H1 (cell line): ENCODE measurements at regions not wholly inside any gene's neighbourhood (a gene's known extent, or its start where the extent isn't known, plus 50 kb on each side); places are given as distances from the start of the nearest gene placed in this dataset.

ENCODE experiments used
- CTCF ChIA-PET: fragments of 300-600 bp; sonication (Branson Sonifier 250); formaldehyde crosslinking; loops from one replicate; lab custom pipeline; 2021; ENCODE audit not compliant: partially characterized antibody; lab: Charles Lee
- POLR2A ChIA-PET: fragments of 300-600 bp; sonication (Branson Sonifier 250); formaldehyde crosslinking; loops from one replicate; lab custom pipeline; 2021; ENCODE audit warnings: inconsistent platforms; ENCODE audit not compliant: partially characterized antibody; lab: Charles Lee
- DNase-seq, 2 experiments: peaks; one replicate each; pipeline versions ENCODE4 v3.0.0 to v3.0.0-alpha.2; 2010 to 2022; ENCODE audit warnings: low spot score in 2 of 2, low read depth in 1 of 2, mixed read lengths in 1 of 2
- FAIRE-seq: peaks from 2 replicates; lab custom pipeline; 2011; peaks lifted over from hg19 to GRCh38; lab: Jason Lieb, UNC
- H2AFZ ChIP-seq: 2 replicates; pipeline ENCODE4 v1.8.1; 2012; ENCODE audit warnings: low read length, inconsistent platforms
- H2AK5ac ChIP-seq: 2 replicates; pipeline ENCODE4 v1.6.1; 2013; ENCODE audit warnings: low read depth, low read length
- H2BK120ac ChIP-seq: replicated peaks from 2 replicates; pipeline ENCODE3; 2013; ENCODE audit warnings: low read depth, low read length, inconsistent platforms
- H2BK12ac ChIP-seq: 2 replicates; pipeline ENCODE4 v1.6.1; 2013; ENCODE audit warnings: low read depth, low read length
- H2BK15ac ChIP-seq: 2 replicates; pipeline ENCODE4 v1.6.1; 2013; ENCODE audit warnings: low read length
- H2BK20ac ChIP-seq: 2 replicates; pipeline ENCODE4 v1.6.1; 2013; ENCODE audit warnings: low read length
- H2BK5ac ChIP-seq: 2 replicates; pipeline ENCODE4 v1.6.1; 2013; ENCODE audit warnings: low read depth, low read length
- H3K14ac ChIP-seq: 2 replicates; pipeline ENCODE4 v1.6.1; 2013; ENCODE audit warnings: inconsistent platforms; ENCODE audit not compliant: insufficient read length
- H3K18ac ChIP-seq: 2 replicates; pipeline ENCODE4 v1.6.1; 2013; ENCODE audit warnings: low read length; ENCODE audit errors: extremely low read depth
- H3K23ac ChIP-seq: 2 replicates; pipeline ENCODE4 v1.6.1; 2013; ENCODE audit warnings: inconsistent platforms; ENCODE audit not compliant: insufficient read length
- H3K23me2 ChIP-seq: 2 replicates; pipeline ENCODE4 v1.6.1; 2013; ENCODE audit warnings: low read depth, low read length
- H3K27ac ChIP-seq: 2 replicates; pipeline ENCODE4 v1.6.1; 2011; ENCODE audit warnings: low read depth, low read length, inconsistent platforms
- H3K27me3 ChIP-seq, 4 experiments: replicated peaks in 1 of 4; 1 replicate in 1 of 4; 2 replicates in 3 of 4; pipeline versions ENCODE4 v1.6.1 to v1.8.1; 2011 to 2013; ENCODE audit warnings: low read length in 3 of 4, mild to moderate bottlenecking in 3 of 4, inconsistent platforms in 2 of 4, mixed read lengths in 2 of 4, moderate library complexity in 1 of 4; ENCODE audit not compliant: control insufficient read depth in 3 of 4, insufficient read depth in 3 of 4; ENCODE audit errors: extremely low read depth in 1 of 4
- H3K36me3 ChIP-seq, 4 experiments: 2 replicates each; pipeline versions ENCODE4 v1.6.1 to v1.8.1; 2011 to 2013; ENCODE audit warnings: mild to moderate bottlenecking in 4 of 4, low read length in 3 of 4, moderate library complexity in 2 of 4, control low read depth in 1 of 4, inconsistent platforms in 1 of 4; ENCODE audit not compliant: insufficient read depth in 4 of 4, control insufficient read depth in 2 of 4
- H3K4ac ChIP-seq: replicated peaks from 2 replicates; pipeline ENCODE3; 2013; ENCODE audit warnings: low read length, low read depth, mixed read lengths, inconsistent platforms; ENCODE audit not compliant: insufficient read length
- H3K4me1 ChIP-seq, 4 experiments: replicated peaks in 1 of 4; 1 replicate in 1 of 4; 2 replicates in 3 of 4; pipeline versions ENCODE4 v1.6.1 to v1.8.1; 2011 to 2013; ENCODE audit warnings: low read length in 3 of 4, inconsistent platforms in 2 of 4, mixed read lengths in 1 of 4; ENCODE audit not compliant: insufficient read depth in 4 of 4, control insufficient read depth in 3 of 4
- H3K4me2 ChIP-seq, 2 experiments: 2 replicates each; pipeline versions ENCODE4 v1.6.1 to v1.8.1; 2011 to 2013; ENCODE audit warnings: low read depth in 2 of 2, low read length in 2 of 2, control low read depth in 1 of 2, inconsistent platforms in 1 of 2, mild to moderate bottlenecking in 1 of 2; ENCODE audit not compliant: insufficient read depth in 1 of 2
- H3K4me3 ChIP-seq, 4 experiments: fragments of 200-600, 300-600 bp in 1 of 4; sonication (generic), shearing (Covaris generic), sonication (Bioruptor Twin) in 1 of 4; 2 replicates each; pipeline versions ENCODE4 v1.5.1 to v1.8.1; 2011 to 2016; ENCODE audit warnings: low read length in 4 of 4, low read depth in 3 of 4, control low read depth in 2 of 4, inconsistent platforms in 2 of 4, mild to moderate bottlenecking in 2 of 4, mixed read lengths in 1 of 4, moderate library complexity in 1 of 4; ENCODE audit not compliant: insufficient read depth in 2 of 4; ENCODE audit errors: extremely low read depth in 1 of 4
- H3K56ac ChIP-seq: replicated peaks from 2 replicates; pipeline ENCODE3; 2013; ENCODE audit warnings: low read depth, mild to moderate bottlenecking, mixed read lengths, low read length, inconsistent platforms; ENCODE audit not compliant: insufficient read length
- H3K79me1 ChIP-seq: 2 replicates; pipeline ENCODE4 v1.6.1; 2013; ENCODE audit warnings: low read depth, low read length, control low read depth
- H3K79me2 ChIP-seq, 2 experiments: 2 replicates each; pipeline versions ENCODE4 v1.6.1 to v1.8.1; 2012 to 2013; ENCODE audit warnings: low read length in 2 of 2, mild to moderate bottlenecking in 2 of 2, inconsistent platforms in 1 of 2; ENCODE audit not compliant: insufficient read depth in 2 of 2, control insufficient read depth in 1 of 2
- H3K9ac ChIP-seq, 4 experiments: replicated peaks in 1 of 4; 1 replicate in 1 of 4; 2 replicates in 3 of 4; pipeline versions ENCODE4 v1.6.1 to v1.8.1; 2011 to 2013; ENCODE audit warnings: low read depth in 3 of 4, low read length in 3 of 4, control low read depth in 2 of 4, mild to moderate bottlenecking in 2 of 4, moderate library complexity in 2 of 4, inconsistent platforms in 1 of 4; ENCODE audit errors: extremely low read depth in 1 of 4
- H3K9me3 ChIP-seq, 2 experiments: 2 replicates each; pipeline versions ENCODE4 v1.6.1 to v1.8.1; 2012 to 2013; ENCODE audit warnings: mild to moderate bottlenecking in 2 of 2, moderate library complexity in 2 of 2, control low read depth in 1 of 2, inconsistent platforms in 1 of 2, low read depth in 1 of 2, low read length in 1 of 2, mixed read lengths in 1 of 2; ENCODE audit not compliant: insufficient read depth in 2 of 2
- H4K20me1 ChIP-seq, 2 experiments: replicated peaks in 1 of 2; 2 replicates each; pipeline versions ENCODE3 to v1.8.1; 2011 to 2013; ENCODE audit warnings: inconsistent platforms in 2 of 2, low read length in 2 of 2, mild to moderate bottlenecking in 1 of 2; ENCODE audit not compliant: insufficient read depth in 2 of 2, control insufficient read depth in 1 of 2
- H4K5ac ChIP-seq: 2 replicates; pipeline ENCODE4 v1.6.1; 2013; ENCODE audit warnings: low read length, low read depth, mixed read lengths, inconsistent platforms; ENCODE audit not compliant: insufficient read length
- H4K8ac ChIP-seq: 2 replicates; pipeline ENCODE4 v1.8.0; 2013; ENCODE audit warnings: mild to moderate bottlenecking, moderate library complexity, low read length, inconsistent platforms; ENCODE audit not compliant: insufficient read depth; ENCODE audit errors: extremely low read depth
- H4K91ac ChIP-seq: replicated peaks from 2 replicates; pipeline ENCODE3; 2013; ENCODE audit warnings: low read length, mixed read lengths, inconsistent platforms; ENCODE audit not compliant: insufficient read length
- SP1 ChIP-seq: IDR thresholded peaks from 2 replicates; pipeline ENCODE4 v1.6.1; 2011; ENCODE audit warnings: low read depth, low read length
- WGBS, 2 experiments: shearing (Covaris generic) in 1 of 2; methylation state at CpG; one replicate each; pipeline versions ENCODE4 v1.1.6 to v1.1.7; 2013 to 2015; ENCODE audit warnings: low lambda C conversion rate in 2 of 2, mixed read lengths in 2 of 2, inconsistent platforms in 1 of 2, low coverage in 1 of 2, missing lambda C conversion rate in 1 of 2; ENCODE audit not compliant: insufficient replicate concordance in 2 of 2, insufficient coverage in 1 of 2, insufficient read length in 1 of 2; ENCODE audit errors: extremely low coverage in 1 of 2, missing lambda C conversion rate in 1 of 2; 5-methylcytosine and 5-hydroxymethylcytosine counted together

GRCh38 chr6:90460051-90460450 lies 126.8 kb downstream of the MAP3K7 start:
- H3K4ac ChIP-seq, result no peak overlapping the region
- H2AK5ac ChIP-seq, result no peak overlapping the region
- ChIA-PET CTCF (interaction anchor here (0.5 to 16.2 kb wide), 6 partner anchors 11 to 520 kb away, joined by 3 to 179 read pairs (median 5); no protein-coding TSS in a partner anchor), POLR2A (no interaction called here)
- H3K56ac ChIP-seq, result no peak overlapping the region
- DNase-seq (no peak), FAIRE-seq (no peak)
- WGBS, 2 experiments, result 100% methylated on average over 3 of the region's 5 CpGs; no CpG with 5 or more reads in 1 of the 2 experiments
- no peaks in the 10 kb centered on the region for H3K9me3 ChIP-seq
- H4K91ac ChIP-seq, result no peak overlapping the region
- H3K4me2 ChIP-seq, result no peak overlapping the region
- no peak overlapping the region for H2BK120ac ChIP-seq
- TF ChIP-seq SP1, result no peak
- H2BK12ac ChIP-seq, result no peak overlapping the region
- no peak overlapping the region for H3K18ac ChIP-seq
- no peaks in the 10 kb centered on the region for H3K23me2 ChIP-seq
- H3K79me1 ChIP-seq, result no peaks in the 10 kb centered on the region
- H2AFZ ChIP-seq, result no peak overlapping the region
- no peaks in the 10 kb centered on the region for H3K27me3 ChIP-seq
- H3K27ac ChIP-seq, result no peak overlapping the region
- H4K5ac ChIP-seq, result no peak overlapping the region
- no peak overlapping the region for H3K23ac ChIP-seq
- H3K4me3 ChIP-seq, result no peak overlapping the region
- no peak overlapping the region for H2BK5ac ChIP-seq
- H2BK20ac ChIP-seq, result no peak overlapping the region
- no peaks in the 10 kb centered on the region for H4K20me1 ChIP-seq
- H3K79me2 ChIP-seq, result no peaks in the 10 kb centered on the region
- H3K4me1 ChIP-seq, result no peaks in the 10 kb centered on the region
- no peak overlapping the region for H2BK15ac ChIP-seq
- no peak overlapping the region for H3K14ac ChIP-seq
- no peak overlapping the region for H3K9ac ChIP-seq
- no peaks in the 10 kb centered on the region for H3K36me3 ChIP-seq
- no peak overlapping the region for H4K8ac ChIP-seq
